Natural killer cell (primary cell): ENCODE measurements at regions not wholly inside any gene's neighbourhood (a gene's known extent, or its start where the extent isn't known, plus 50 kb on each side); places are given as distances from the start of the nearest gene placed in this dataset.

Experiments used
- ATAC-seq, 3 donors: fragments of 150-1000 bp in 2 of 3; fragments of 200-7000 bp in 1 of 3; cut with Tn5 transposase; 1 replicate in 1 of 3; 2 replicates in 2 of 3; pipeline ENCODE4 v1.10.0; 2021; ENCODE audit warnings: mild to moderate bottlenecking in 2 of 3, moderate library complexity in 2 of 3
- DNase-seq, 2 donors: peaks; one replicate each; pipeline versions ENCODE4 v3.0.0 to v3.0.0-alpha.2; 2013 to 2021; ENCODE audit warnings: mixed read lengths in 1 of 2
- H3K27ac ChIP-seq: one replicate; pipeline ENCODE4 v1.5.1; 2013; ENCODE audit warnings: mild to moderate bottlenecking, low read length
- H3K27me3 ChIP-seq: one replicate; pipeline ENCODE4 v1.6.1; 2013; ENCODE audit warnings: low read length; ENCODE audit not compliant: control insufficient read depth, insufficient read depth
- H3K36me3 ChIP-seq: one replicate; pipeline ENCODE4 v1.6.1; 2013; ENCODE audit warnings: low read length; ENCODE audit not compliant: control insufficient read depth, insufficient read depth
- H3K4me1 ChIP-seq: one replicate; pipeline ENCODE4 v1.6.1; 2013; ENCODE audit warnings: low read length; ENCODE audit not compliant: control insufficient read depth, insufficient read depth
- H3K4me3 ChIP-seq: one replicate; pipeline ENCODE4 v1.5.1; 2013; ENCODE audit warnings: low read length
- H3K9me3 ChIP-seq: one replicate; pipeline ENCODE4 v1.6.1; 2013; ENCODE audit warnings: low read length; ENCODE audit not compliant: control insufficient read depth, insufficient read depth
- H3K27ac Mint-ChIP-seq, 2 donors: one replicate each; pipeline ENCODE4 v1.8.0; 2022; ENCODE audit warnings: mild to moderate bottlenecking in 2 of 2, mixed read lengths in 2 of 2, moderate library complexity in 1 of 2
- H3K27me3 Mint-ChIP-seq, 2 donors: one replicate each; pipeline ENCODE4 v1.8.0; 2022; ENCODE audit warnings: low read depth in 2 of 2, mixed read lengths in 2 of 2
- H3K36me3 Mint-ChIP-seq: one replicate; pipeline ENCODE4 v1.8.0; 2022; ENCODE audit warnings: mixed read lengths
- H3K4me1 Mint-ChIP-seq, 2 donors: one replicate each; pipeline ENCODE4 v1.8.0; 2022; ENCODE audit warnings: mixed read lengths in 2 of 2
- H3K4me3 Mint-ChIP-seq: one replicate; pipeline ENCODE4 v1.8.0; 2022; ENCODE audit warnings: mild to moderate bottlenecking, moderate library complexity, mixed read lengths
- H3K9me3 Mint-ChIP-seq, 2 donors: one replicate each; pipeline ENCODE4 v1.8.0; 2022; ENCODE audit warnings: mixed read lengths in 2 of 2
- WGBS: methylation state at CpG from one replicate; pipeline ENCODE4 v1.1.7; 2013; ENCODE audit warnings: missing lambda C conversion rate; ENCODE audit not compliant: insufficient coverage; 5-methylcytosine and 5-hydroxymethylcytosine counted together
- intact Hi-C: fragments of 100-400 bp; cut with micrococcal nuclease; formaldehyde crosslinking; loops from one replicate; pipeline ENCODE4 v1.14.2; 2022
- TF ChIP-seq, protein P1 (sequence below): fragments of 200-600 bp; IDR thresholded peaks from one replicate; pipeline ENCODE4 v1.8.0; 2022; ENCODE audit warnings: antibody characterized with exemption

DNA sequence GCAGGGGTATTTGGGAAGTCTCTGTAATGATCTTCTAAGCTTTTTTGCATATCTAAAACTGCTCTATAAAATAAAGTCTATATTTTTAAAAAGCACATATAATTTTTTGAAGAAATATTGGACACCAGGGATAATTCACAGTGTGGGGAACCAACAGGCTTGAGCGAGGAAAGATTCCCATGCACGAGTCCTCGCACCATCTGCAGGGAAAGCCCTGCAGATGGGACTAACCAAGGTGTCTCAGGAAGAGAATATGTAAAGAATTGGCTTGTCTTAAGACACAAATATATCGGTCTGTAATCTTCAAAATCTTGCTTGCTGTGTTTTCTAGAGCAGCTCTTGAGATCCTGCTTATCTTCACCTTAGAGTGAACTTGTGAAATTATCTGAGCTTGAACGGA lies 77.2 kb upstream of the SEMA6D start:
- peaks cover 0 to 5% of the 10 kb centered on the region in 2 donors for H3K27me3 Mint-ChIP-seq
- Histone ChIP-seq H3K9me3 (no peaks in the 10 kb centered on the region), H3K36me3 (no peaks in the 10 kb centered on the region), H3K4me3 (no peak overlapping the region), H3K27ac (no peak overlapping the region), H3K4me1 (no peaks in the 10 kb centered on the region), H3K27me3 (no peaks in the 10 kb centered on the region)
- 94% methylated on average over 5 of the region's 5 CpGs for WGBS
- intact Hi-C loops: no loop called here
- TF ChIP-seq, protein P1, sequence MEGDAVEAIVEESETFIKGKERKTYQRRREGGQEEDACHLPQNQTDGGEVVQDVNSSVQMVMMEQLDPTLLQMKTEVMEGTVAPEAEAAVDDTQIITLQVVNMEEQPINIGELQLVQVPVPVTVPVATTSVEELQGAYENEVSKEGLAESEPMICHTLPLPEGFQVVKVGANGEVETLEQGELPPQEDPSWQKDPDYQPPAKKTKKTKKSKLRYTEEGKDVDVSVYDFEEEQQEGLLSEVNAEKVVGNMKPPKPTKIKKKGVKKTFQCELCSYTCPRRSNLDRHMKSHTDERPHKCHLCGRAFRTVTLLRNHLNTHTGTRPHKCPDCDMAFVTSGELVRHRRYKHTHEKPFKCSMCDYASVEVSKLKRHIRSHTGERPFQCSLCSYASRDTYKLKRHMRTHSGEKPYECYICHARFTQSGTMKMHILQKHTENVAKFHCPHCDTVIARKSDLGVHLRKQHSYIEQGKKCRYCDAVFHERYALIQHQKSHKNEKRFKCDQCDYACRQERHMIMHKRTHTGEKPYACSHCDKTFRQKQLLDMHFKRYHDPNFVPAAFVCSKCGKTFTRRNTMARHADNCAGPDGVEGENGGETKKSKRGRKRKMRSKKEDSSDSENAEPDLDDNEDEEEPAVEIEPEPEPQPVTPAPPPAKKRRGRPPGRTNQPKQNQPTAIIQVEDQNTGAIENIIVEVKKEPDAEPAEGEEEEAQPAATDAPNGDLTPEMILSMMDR: no peak
- peaks cover 0 to 5% of the 10 kb centered on the region in 2 donors for H3K4me1 Mint-ChIP-seq
- H3K4me3 Mint-ChIP-seq: no peak overlapping the region
- H3K9me3 Mint-ChIP-seq: no peaks in the 10 kb centered on the region
- no peak for ATAC-seq
- no peak overlapping the region for H3K27ac Mint-ChIP-seq
- H3K36me3 Mint-ChIP-seq: no peaks in the 10 kb centered on the region
- no peak for DNase-seq

DNA sequence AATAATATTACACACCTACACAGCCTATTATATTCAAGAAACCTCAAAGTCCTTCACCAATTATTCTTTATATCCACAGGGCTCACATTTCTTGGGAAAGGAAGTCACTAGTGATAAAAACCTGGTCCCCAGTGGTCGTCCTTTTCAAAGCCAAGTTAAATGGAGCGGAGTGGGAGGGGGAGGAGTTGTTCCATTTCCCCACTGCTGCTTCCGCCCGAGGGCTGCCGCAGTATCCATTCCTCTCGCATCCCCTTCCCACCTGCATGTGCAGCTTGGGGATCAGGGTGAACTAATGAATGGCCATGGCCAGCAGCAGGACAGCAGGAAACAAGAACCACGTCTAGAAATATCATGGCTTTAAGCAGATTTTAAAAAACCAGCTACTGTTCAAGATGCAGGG lies 76.4 kb upstream of the SEMA6D start:
- ATAC-seq: no peak
- H3K4me1 ChIP-seq: no peaks in the 10 kb centered on the region
- TF ChIP-seq, protein P1: no peak
- H3K4me3 ChIP-seq: no peak overlapping the region
- 95% methylated on average over 6 of the region's 7 CpGs for WGBS
- no peak overlapping the region for H3K4me3 Mint-ChIP-seq
- peaks cover 0 to 5% of the 10 kb centered on the region in 2 donors for H3K4me1 Mint-ChIP-seq
- H3K27ac ChIP-seq: no peak overlapping the region
- no peak overlapping the region for H3K27ac Mint-ChIP-seq
- H3K36me3 Mint-ChIP-seq: no peaks in the 10 kb centered on the region
- H3K9me3 ChIP-seq: no peaks in the 10 kb centered on the region
- no peak for DNase-seq
- H3K36me3 ChIP-seq: no peaks in the 10 kb centered on the region
- no peaks in the 10 kb centered on the region for H3K9me3 Mint-ChIP-seq
- peaks cover 0 to 5% of the 10 kb centered on the region in 2 donors for H3K27me3 Mint-ChIP-seq
- intact Hi-C loops: no loop called here
- H3K27me3 ChIP-seq: no peaks in the 10 kb centered on the region

DNA sequence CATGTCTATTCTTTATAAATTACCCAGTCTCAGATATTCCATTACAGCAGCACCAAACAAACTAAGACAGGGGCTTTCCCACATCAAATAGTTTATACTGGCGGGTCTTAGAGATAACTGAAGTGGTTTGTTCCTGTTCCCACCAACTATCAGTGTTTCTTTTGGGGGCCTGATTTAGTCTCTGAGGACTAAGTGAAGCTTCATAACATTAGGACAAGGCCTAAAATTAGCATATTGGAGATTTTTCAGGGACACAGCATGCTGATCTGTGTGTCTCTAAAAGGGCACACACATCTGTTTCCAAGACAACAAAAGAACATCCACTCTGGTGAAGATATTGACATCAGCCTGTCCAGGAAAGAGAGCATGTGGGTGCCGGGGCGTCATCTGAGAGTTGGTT lies 72.6 kb upstream of the SEMA6D start:
- intact Hi-C loops: no loop called here
- no peak overlapping the region for H3K27ac ChIP-seq
- no peak overlapping the region for H3K27ac Mint-ChIP-seq
- H3K4me3 Mint-ChIP-seq: no peak overlapping the region
- peaks cover 0 to 5% of the 10 kb centered on the region in 2 donors for H3K4me1 Mint-ChIP-seq
- DNase-seq (no peak), ATAC-seq (no peak)
- H3K4me1 ChIP-seq: no peaks in the 10 kb centered on the region
- TF ChIP-seq, protein P1: no peak
- no peak overlapping the region for H3K4me3 ChIP-seq
- H3K27me3 ChIP-seq: no peaks in the 10 kb centered on the region
- H3K36me3 Mint-ChIP-seq: no peaks in the 10 kb centered on the region
- peaks cover 0 to 7% of the 10 kb centered on the region in 2 donors for H3K27me3 Mint-ChIP-seq
- H3K9me3 ChIP-seq: no peaks in the 10 kb centered on the region
- no peaks in the 10 kb centered on the region for H3K9me3 Mint-ChIP-seq
- WGBS: 72% methylated on average over 3 of the region's 3 CpGs
- no peaks in the 10 kb centered on the region for H3K36me3 ChIP-seq

DNA sequence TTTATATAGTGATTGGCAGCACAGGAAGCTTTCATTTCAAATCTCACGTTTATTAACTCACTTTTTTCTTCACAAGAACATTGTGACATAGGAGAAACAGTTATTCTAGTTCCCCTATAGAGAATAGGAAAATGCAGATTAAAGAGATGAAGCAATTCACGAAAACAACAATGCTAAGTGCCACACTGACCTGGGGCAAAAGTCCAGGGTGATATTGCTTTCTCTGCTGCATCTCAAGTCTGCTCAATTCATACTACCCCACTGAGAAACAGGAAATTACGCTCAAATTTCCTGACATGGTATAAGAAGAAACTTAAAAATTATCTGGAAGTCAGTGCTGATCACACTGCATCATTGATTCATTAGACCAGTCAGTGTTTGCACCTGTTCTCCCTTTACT lies 66.7 kb upstream of the SEMA6D start:
- H3K4me1 ChIP-seq: no peaks in the 10 kb centered on the region
- H3K9me3 ChIP-seq: no peaks in the 10 kb centered on the region
- Mint-ChIP-seq H3K27ac (no peak overlapping the region), H3K27me3 (peaks cover 0 to 24% of the 10 kb centered on the region in 2 donors), H3K9me3 (no peaks in the 10 kb centered on the region), H3K4me3 (no peak overlapping the region), H3K36me3 (no peaks in the 10 kb centered on the region), H3K4me1 (no peaks in the 10 kb centered on the region)
- H3K4me3 ChIP-seq: no peak overlapping the region
- ATAC-seq (no peak), DNase-seq (no peak)
- intact Hi-C loops: no loop called here
- 84% methylated on average over 2 of the region's 3 CpGs for WGBS
- no peaks in the 10 kb centered on the region for H3K36me3 ChIP-seq
- no peaks in the 10 kb centered on the region for H3K27me3 ChIP-seq
- no peak overlapping the region for H3K27ac ChIP-seq
- TF ChIP-seq, protein P1: no peak
